SK-N-SH (cell line): ENCODE measurements at regions not wholly inside any gene's neighbourhood (a gene's known extent, or its start where the extent isn't known, plus 50 kb on each side); places are given as distances from the start of the nearest gene placed in this dataset.

Experiments used
- CTCF ChIA-PET: fragments of 300-600, 350-600 bp; formaldehyde crosslinking; extraction: SDS; loops from one replicate; lab custom pipeline; 2021; lab: Yijun Ruan, JAX
- POLR2A ChIA-PET: fragments of 350-600 bp; sonication (Branson Sonifier 250); formaldehyde crosslinking; extraction: SDS; loops from one replicate; lab custom pipeline; 2020; ENCODE audit warnings: antibody characterized with exemption, inconsistent platforms; lab: Yijun Ruan, JAX
- DNase-seq: peaks from one replicate; pipeline ENCODE4 v3.0.0; 2012
- H2AFZ ChIP-seq: fragments of 200-600 bp; sonication (generic); 2 replicates; pipeline ENCODE4 v1.8.1; 2016; ENCODE audit warnings: antibody characterized with exemption, mild to moderate bottlenecking, low read depth
- H3F3A ChIP-seq: fragments of 200-600 bp; sonication (generic); replicated peaks from 2 replicates; pipeline ENCODE3; 2016; ENCODE audit warnings: antibody characterized with exemption, mild to moderate bottlenecking; ENCODE audit not compliant: insufficient read depth
- H3K27ac ChIP-seq, 2 experiments: fragments of 200-500 bp in 1 of 2; fragments of 200-600 bp in 1 of 2; sonication (Bioruptor generic) in 1 of 2; sonication (generic), shearing (Covaris generic) in 1 of 2; 2 replicates each; pipeline versions ENCODE4 v1.5.1 to v1.6.1; 2014 to 2016; ENCODE audit warnings: low read depth in 2 of 2, inconsistent platforms in 1 of 2, low read length in 1 of 2, mild to moderate bottlenecking in 1 of 2, mixed read lengths in 1 of 2
- H3K27me3 ChIP-seq: fragments of 200-600 bp; sonication (generic), shearing (Covaris generic); 2 replicates; pipeline ENCODE4 v1.6.1; 2016; ENCODE audit warnings: mixed run types; ENCODE audit not compliant: insufficient read depth
- H3K36me3 ChIP-seq, 2 experiments: fragments of 200-500 bp in 1 of 2; fragments of 200-600 bp in 1 of 2; sonication (Bioruptor generic) in 1 of 2; sonication (generic) in 1 of 2; replicated peaks in 1 of 2; 2 replicates each; pipeline versions ENCODE3 to v1.5.1; 2014 to 2016; ENCODE audit warnings: low read length in 1 of 2, mild to moderate bottlenecking in 1 of 2; ENCODE audit not compliant: insufficient read depth in 2 of 2, control insufficient read depth in 1 of 2
- H3K4me1 ChIP-seq, 2 experiments: fragments of 200-500 bp in 1 of 2; fragments of 200-600 bp in 1 of 2; sonication (Bioruptor generic) in 1 of 2; sonication (generic), shearing (Covaris generic) in 1 of 2; 2 replicates each; pipeline versions ENCODE4 v1.5.1 to v1.6.1; 2014 to 2016; ENCODE audit warnings: low read depth in 1 of 2, low read length in 1 of 2, mixed run types in 1 of 2; ENCODE audit not compliant: insufficient read depth in 2 of 2, control insufficient read depth in 1 of 2
- H3K4me2 ChIP-seq: fragments of 200-600 bp; sonication (generic), shearing (Covaris generic); 2 replicates; pipeline ENCODE4 v1.6.1; 2017; ENCODE audit warnings: mixed run types
- H3K4me3 ChIP-seq, 2 experiments: fragments of 200-500 bp in 1 of 2; fragments of 200-600 bp in 1 of 2; sonication (Bioruptor generic) in 1 of 2; sonication (generic), shearing (Covaris generic) in 1 of 2; 2 replicates each; pipeline versions ENCODE4 v1.5.1 to v1.8.1; 2014 to 2016; ENCODE audit warnings: low read depth in 2 of 2, inconsistent platforms in 1 of 2, low read length in 1 of 2, mild to moderate bottlenecking in 1 of 2, mixed read lengths in 1 of 2, moderate library complexity in 1 of 2
- H3K79me2 ChIP-seq: fragments of 200-600 bp; sonication (generic); 2 replicates; pipeline ENCODE4 v1.8.1; 2017; ENCODE audit warnings: mild to moderate bottlenecking; ENCODE audit not compliant: insufficient read depth
- H3K9ac ChIP-seq: fragments of 200-600 bp; sonication (generic); 2 replicates; pipeline ENCODE4 v1.6.1; 2017; ENCODE audit warnings: mixed run types
- H3K9me2 ChIP-seq: fragments of 200-600 bp; sonication (generic); 2 replicates; pipeline ENCODE4 v1.6.1; 2017; ENCODE audit warnings: mixed run types
- H3K9me3 ChIP-seq: fragments of 200-600 bp; sonication (generic); 2 replicates; pipeline ENCODE4 v1.6.1; 2017; ENCODE audit warnings: mixed run types, mild to moderate bottlenecking, moderate library complexity
- H4K20me1 ChIP-seq: fragments of 200-600 bp; sonication (generic); 2 replicates; pipeline ENCODE4 v1.6.1; 2017; ENCODE audit warnings: mild to moderate bottlenecking, mixed run types; ENCODE audit not compliant: insufficient read depth
- CTCF ChIP-seq: fragments of 200-600 bp; sonication (generic); IDR thresholded peaks from 2 replicates; pipeline ENCODE4 v1.6.1; 2017; ENCODE audit warnings: antibody characterized with exemption, mild to moderate bottlenecking, moderate library complexity
- ELF1 ChIP-seq: IDR thresholded peaks from 2 replicates; pipeline ENCODE4 v1.4.0; 2012
- FOSL2 ChIP-seq: IDR thresholded peaks from 2 replicates; pipeline ENCODE4 v1.4.0; 2012; ENCODE audit warnings: low read depth, mild to moderate bottlenecking, moderate library complexity, borderline replicate concordance
- FOXJ3 ChIP-seq: sonication (generic); formaldehyde crosslinking; IDR thresholded peaks from 2 replicates; pipeline ENCODE4 v1.5.1; 2020; ENCODE audit warnings: mild to moderate bottlenecking, missing genetic modification reagents
- JUND ChIP-seq: IDR thresholded peaks from 2 replicates; pipeline ENCODE4 v1.4.0; 2012
- MEF2A ChIP-seq: IDR thresholded peaks from 2 replicates; pipeline ENCODE4 v1.4.0; 2012; ENCODE audit warnings: low read depth, borderline replicate concordance
- NRF1 ChIP-seq: IDR thresholded peaks from 2 replicates; pipeline ENCODE4 v1.6.1; 2012; ENCODE audit warnings: low read depth, mild to moderate bottlenecking, low read length
- RCOR1 ChIP-seq: fragments of 150-350 bp; IDR thresholded peaks from 2 replicates; pipeline ENCODE4 v1.6.1; 2017; ENCODE audit warnings: antibody characterized with exemption, low read length
- TCF12 ChIP-seq: IDR thresholded peaks from 2 replicates; pipeline ENCODE4 v1.4.0; 2012
- YY1 ChIP-seq: IDR thresholded peaks from 2 replicates; pipeline ENCODE4 v1.4.0; 2012; ENCODE audit warnings: low read depth, mild to moderate bottlenecking
- WGBS: methylation state at CpG from one replicate; pipeline ENCODE4 v1.1.6; 2017; ENCODE audit warnings: low lambda C conversion rate; 5-methylcytosine and 5-hydroxymethylcytosine counted together

- Histone ChIP-seq H3K9me2 (no peaks in the 10 kb centered on the region), H4K20me1 (no peaks in the 10 kb centered on the region), H3K9ac (no peak overlapping the region), H3K9me3 (no peaks in the 10 kb centered on the region), H2AFZ (peak overlapping the region; percentile 80), H3K27me3 (no peaks in the 10 kb centered on the region), H3K4me2 (no peak overlapping the region), H3K27ac (peak overlapping the region; percentile 9 to 58; a peak in 2 of 4 replicates), H3K4me3 (no peak overlapping the region), H3K79me2 (no peaks in the 10 kb centered on the region), H3F3A (peaks cover 3% of the 10 kb centered on the region), H3K36me3 (no peaks in the 10 kb centered on the region), H3K4me1 (peaks cover 0 to 9% of the 10 kb centered on the region in 2 experiments; a peak in 2 of 4 replicates)
- no peak for DNase-seq
- TF ChIP-seq ELF1 (no peak), NRF1 (no peak), YY1 (peak; percentile 58; the same call in 1 of the 2 replicates), FOSL2 (0 out of 2 replicates have a peak, but pooled peaks have one; percentile 11)
- CTCF ChIA-PET = interaction anchor here (0.7 kb wide), 1 partner anchor 1276 kb away, joined by 3 read pairs; no protein-coding TSS in a partner anchor
- POLR2A ChIA-PET = no interaction called here
Observed at GRCh38 chr6:139449611-139450000, 75.2 kb upstream of the CITED2 start.

GRCh38 chr6:139448998-139449610, 74.7 kb upstream of the CITED2 start:
- peak overlapping the region; percentile 80 for H2AFZ ChIP-seq
- H3K27me3 ChIP-seq = no peaks in the 10 kb centered on the region
- no peaks in the 10 kb centered on the region for H3K9me2 ChIP-seq
- no peak overlapping the region for H3K4me2 ChIP-seq
- ChIA-PET CTCF (no interaction called here), POLR2A (no interaction called here)
- no peaks in the 10 kb centered on the region for H3K9me3 ChIP-seq
- no peak overlapping the region for H3K4me3 ChIP-seq
- peak overlapping the region; percentile 9 to 58; a peak in 2 of 4 replicates for H3K27ac ChIP-seq
- no peaks in the 10 kb centered on the region for H3K36me3 ChIP-seq
- H3K9ac ChIP-seq = no peak overlapping the region
- DNase-seq = no peak
- no peaks in the 10 kb centered on the region for H3K79me2 ChIP-seq
- H4K20me1 ChIP-seq = no peaks in the 10 kb centered on the region
- WGBS = 30% methylated on average over 4 of the region's 4 CpGs
- TF ChIP-seq JUND = no peak
- TF ChIP-seq CTCF = no peak
- TF ChIP-seq FOXJ3 (CRISPR knock-in tag) = no peak
- peaks cover 3% of the 10 kb centered on the region for H3F3A ChIP-seq
- peaks cover 0 to 9% of the 10 kb centered on the region in 2 experiments; a peak in 2 of 4 replicates for H3K4me1 ChIP-seq

- H3K27ac ChIP-seq = peak overlapping the region in 1 of 2 experiments; percentile 34; a peak in 3 of 4 replicates
Observed at GRCh38 chr6:139448051-139448649, 73.7 kb upstream of the CITED2 start.

More at GRCh38 chr6:139448051-139448649, 73.7 kb upstream of the CITED2 start:
- Histone ChIP-seq H2AFZ (peak overlapping the region; percentile 68), H3K4me3 (no peak overlapping the region), H3K27me3 (no peaks in the 10 kb centered on the region), H3K36me3 (no peaks in the 10 kb centered on the region), H3K4me2 (no peak overlapping the region), H3K4me1 (peaks cover 0 to 9% of the 10 kb centered on the region in 2 experiments; a peak in 2 of 4 replicates), H3K9me3 (no peaks in the 10 kb centered on the region), H3K9ac (no peak overlapping the region), H3F3A (peaks cover 3% of the 10 kb centered on the region), H3K9me2 (no peaks in the 10 kb centered on the region), H4K20me1 (no peaks in the 10 kb centered on the region), H3K79me2 (no peaks in the 10 kb centered on the region)
- TF ChIP-seq MEF2A = peak; percentile 55; the same call in 1 of the 2 replicates
- no peak for TF ChIP-seq TCF12
- TF ChIP-seq RCOR1 = no peak
- POLR2A ChIA-PET = no interaction called here
- CTCF ChIA-PET = no interaction called here
- no peak for DNase-seq
- 37% methylated on average over 2 of the region's 2 CpGs for WGBS
